ENCODE measurements at regions not wholly inside any gene's neighbourhood (a gene's known extent, or its start where the extent isn't known, plus 50 kb on each side); places are given as distances from the start of the nearest gene placed in this dataset.

GRCh38 chr5:125348936-125349831 is 602.7 kb upstream of the ZNF608 start:
- DNase-seq, result no peak

GRCh38 chr5:125357660-125358059 is 611.2 kb upstream of the ZNF608 start:
- no peak for DNase-seq

- no peak for DNase-seq
Observed at GRCh38 chr5:125365747-125366146, 619.3 kb upstream of the ZNF608 start.

- DNase-seq, result no peak
Observed at GRCh38 chr5:125367702-125368101, 621.3 kb upstream of the ZNF608 start.

GRCh38 chr5:125370461-125371205 is 624.2 kb upstream of the ZNF608 start:
- no peak for DNase-seq

- no peak for DNase-seq
Observed at GRCh38 chr5:125372694-125373631, 626.5 kb upstream of the ZNF608 start.

GRCh38 chr5:125375143-125375542 is 628.7 kb upstream of the ZNF608 start:
- DNase-seq, result no peak

GRCh38 chr5:125376059-125376641 is 629.7 kb upstream of the ZNF608 start:
- DNase-seq, result no peak

GRCh38 chr5:125377141-125377540 is 630.7 kb upstream of the ZNF608 start:
- no peak for DNase-seq

GRCh38 chr5:125381290-125381689 is 634.9 kb upstream of the ZNF608 start:
- DNase-seq, result no peak

GRCh38 chr5:125384071-125384470 is 637.6 kb upstream of the ZNF608 start:
- no peak for DNase-seq

- no peak for DNase-seq
Observed at GRCh38 chr5:125390326-125390725, 643.9 kb upstream of the ZNF608 start.

GRCh38 chr5:125393221-125393815 is 646.9 kb upstream of the ZNF608 start:
- DNase-seq, result no peak

- DNase-seq, result no peak
Observed at GRCh38 chr5:125394661-125395280, 648.3 kb upstream of the ZNF608 start.

- no peak for DNase-seq
Observed at GRCh38 chr5:125396462-125396861, 650.0 kb upstream of the ZNF608 start.

GRCh38 chr5:125398466-125398865 is 652.0 kb upstream of the ZNF608 start:
- no peak for DNase-seq

- no peak for DNase-seq
Observed at GRCh38 chr5:125399885-125400284, 653.4 kb upstream of the ZNF608 start.

- no peak for DNase-seq
Observed at GRCh38 chr5:125401724-125402622, 655.5 kb upstream of the ZNF608 start.

GRCh38 chr5:125402787-125403186 is 656.3 kb upstream of the ZNF608 start:
- no peak for DNase-seq

GRCh38 chr5:125404056-125404455 is 657.6 kb upstream of the ZNF608 start:
- no peak for DNase-seq

All from activated CD4-positive, CD25-positive, alpha-beta regulatory T cell (primary cell).